Adrenal gland (tissue), 9 donors: ENCODE measurements at regions not wholly inside any gene's neighbourhood (a gene's known extent, or its start where the extent isn't known, plus 50 kb on each side); places are given as distances from the start of the nearest gene placed in this dataset.

ENCODE experiments used
- DNase-seq, 7 donors: peaks; one replicate each; pipeline ENCODE4 v3.0.0-alpha.2; 2019 to 2020
- H3K27ac ChIP-seq, 5 donors: fragments of 200-600 bp; sonication (generic) in 4 of 5; 1 replicate in 3 of 5; 2 replicates in 2 of 5; pipeline versions ENCODE4 v1.5.1 to v1.8.0; 2016 to 2020; ENCODE audit warnings: mild to moderate bottlenecking in 1 of 5
- H3K27me3 ChIP-seq: fragments of 200-600 bp; 2 replicates; pipeline ENCODE4 v1.8.0; 2021
- H3K36me3 ChIP-seq, 2 donors: fragments of 200-600 bp; replicated peaks in 1 of 2; 1 replicate in 1 of 2; 2 replicates in 1 of 2; pipeline versions ENCODE4 v1.5.1 to v1.8.0; 2018 to 2022
- H3K4me1 ChIP-seq, 2 donors: fragments of 200-600 bp; replicated peaks in 1 of 2; 1 replicate in 1 of 2; 2 replicates in 1 of 2; pipeline versions ENCODE4 v1.5.1 to v1.8.0; 2018 to 2021
- H3K4me3 ChIP-seq, 4 donors: fragments of 200-600 bp; sonication (generic) in 3 of 4; one replicate each; pipeline ENCODE4 v1.5.1; 2016 to 2018
- H3K9me3 ChIP-seq, 3 donors: fragments of 200-600 bp; sonication (generic) in 1 of 3; replicated peaks in 1 of 3; 1 replicate in 2 of 3; 2 replicates in 1 of 3; pipeline versions ENCODE4 v1.5.1 to v1.8.0; 2016 to 2021
- POLR2A ChIP-seq, 2 donors: fragments of 450-650 bp; IDR thresholded peaks; one replicate each; pipeline ENCODE4 v1.6.1; 2017; ENCODE audit warnings: antibody characterized with exemption in 2 of 2, mild to moderate bottlenecking in 2 of 2, moderate library complexity in 1 of 2
- WGBS, 4 donors: extraction: QIAGEN DNeasy Blood & Tissue Kit in 2 of 4; methylation state at CpG; one replicate each; pipeline versions ENCODE4 v1.1.5 to v1.1.7; 2013 to 2017; 5-methylcytosine and 5-hydroxymethylcytosine counted together
- intact Hi-C, 2 donors: fragments of 100-400 bp; cut with DNase I; formaldehyde crosslinking; loops; one replicate each; pipeline versions ENCODE4 v1.14.1 to v1.15.0; 2022 to 2023
- TF ChIP-seq, protein P1 (sequence below), 6 experiments: fragments of 450-650 bp in 4 of 6; fragments of 200-600 bp in 2 of 6; sonication (generic) in 1 of 6; IDR thresholded peaks; 1 replicate in 5 of 6; 2 replicates in 1 of 6; pipeline versions ENCODE4 v1.5.1 to v1.8.0; 2016 to 2021; ENCODE audit warnings: antibody characterized with exemption in 6 of 6, mild to moderate bottlenecking in 2 of 6, moderate library complexity in 1 of 6
- donor health status: healthy with polysubstance abuse.
- donor health status: Bipolar disorder and iron deficiency.
- donor health status: DM: yes; HTN: yes; CAD: no.
- donor health status: DM: no; HTN: no; CAD: no.
- donor health status: DM: no; HTN: no; CAD: no.

DNA sequence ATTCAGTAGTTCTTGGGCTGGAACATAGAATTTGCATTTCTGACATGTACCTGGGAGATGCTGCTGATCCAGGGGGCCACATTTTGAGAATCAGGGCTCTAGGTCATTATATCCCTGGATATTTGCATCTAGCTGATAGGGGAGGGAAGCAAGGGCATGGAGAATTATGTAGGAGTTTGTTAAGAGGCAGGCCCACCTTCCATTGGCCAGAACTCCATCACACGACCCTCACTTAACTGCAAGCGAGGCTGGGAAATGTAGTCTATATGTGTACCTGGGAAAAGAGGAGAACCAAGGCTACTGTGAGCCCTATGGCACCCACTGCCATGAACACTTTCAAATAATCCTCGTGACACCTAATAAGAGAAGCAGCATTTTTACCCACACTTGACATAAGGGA is 657.6 kb downstream of the MED13L start:
- intact Hi-C loops = no loop called here
- no peak overlapping the region for H3K27ac ChIP-seq
- H3K4me1 ChIP-seq = no peaks in the 10 kb centered on the region
- H3K9me3 ChIP-seq = no peaks in the 10 kb centered on the region
- no peaks in the 10 kb centered on the region for H3K27me3 ChIP-seq
- H3K4me3 ChIP-seq = no peak overlapping the region
- 53 to 77% (median 66%) methylated on average over 2 to 3 of the region's 3 CpGs for WGBS, 4 donors
- H3K36me3 ChIP-seq = no peaks in the 10 kb centered on the region
- TF ChIP-seq POLR2A (IDR thresholded peaks at IDR 0.05) = no peak
- TF ChIP-seq, protein P1, sequence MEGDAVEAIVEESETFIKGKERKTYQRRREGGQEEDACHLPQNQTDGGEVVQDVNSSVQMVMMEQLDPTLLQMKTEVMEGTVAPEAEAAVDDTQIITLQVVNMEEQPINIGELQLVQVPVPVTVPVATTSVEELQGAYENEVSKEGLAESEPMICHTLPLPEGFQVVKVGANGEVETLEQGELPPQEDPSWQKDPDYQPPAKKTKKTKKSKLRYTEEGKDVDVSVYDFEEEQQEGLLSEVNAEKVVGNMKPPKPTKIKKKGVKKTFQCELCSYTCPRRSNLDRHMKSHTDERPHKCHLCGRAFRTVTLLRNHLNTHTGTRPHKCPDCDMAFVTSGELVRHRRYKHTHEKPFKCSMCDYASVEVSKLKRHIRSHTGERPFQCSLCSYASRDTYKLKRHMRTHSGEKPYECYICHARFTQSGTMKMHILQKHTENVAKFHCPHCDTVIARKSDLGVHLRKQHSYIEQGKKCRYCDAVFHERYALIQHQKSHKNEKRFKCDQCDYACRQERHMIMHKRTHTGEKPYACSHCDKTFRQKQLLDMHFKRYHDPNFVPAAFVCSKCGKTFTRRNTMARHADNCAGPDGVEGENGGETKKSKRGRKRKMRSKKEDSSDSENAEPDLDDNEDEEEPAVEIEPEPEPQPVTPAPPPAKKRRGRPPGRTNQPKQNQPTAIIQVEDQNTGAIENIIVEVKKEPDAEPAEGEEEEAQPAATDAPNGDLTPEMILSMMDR (IDR thresholded peaks at IDR 0.05) = no peak
- DNase-seq = no peak

DNA sequence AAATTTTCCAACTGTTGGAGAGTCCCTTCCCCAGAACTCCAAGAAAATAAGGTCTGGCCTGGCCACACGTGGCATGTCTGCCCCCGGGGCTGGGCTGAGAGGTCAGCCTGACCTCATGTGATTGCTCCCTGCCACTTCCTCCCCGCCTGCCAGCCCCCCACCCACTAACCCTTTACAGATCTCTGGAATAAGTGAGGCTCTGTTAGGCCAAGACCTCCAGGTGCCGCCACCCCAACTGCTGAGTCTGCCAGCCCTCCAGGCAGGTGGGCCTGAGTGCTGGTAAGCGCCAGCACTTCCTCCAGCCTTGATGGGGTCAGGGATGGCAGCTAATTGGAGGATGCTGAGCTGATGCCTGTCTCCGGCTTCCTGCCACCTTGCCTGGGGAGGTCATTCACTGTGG is 658.4 kb downstream of the MED13L start:
- Histone ChIP-seq H3K27me3 (no peaks in the 10 kb centered on the region), H3K4me1 (no peaks in the 10 kb centered on the region), H3K36me3 (no peaks in the 10 kb centered on the region), H3K9me3 (no peaks in the 10 kb centered on the region), H3K27ac (no peak overlapping the region), H3K4me3 (no peak overlapping the region)
- 70 to 88% (median 72%) methylated on average over 2 to 6 of the region's 6 CpGs for WGBS, 4 donors
- DNase-seq = no peak
- intact Hi-C loops = no loop called here
- TF ChIP-seq, protein P1 (IDR thresholded peaks at IDR 0.05) = no peak
- TF ChIP-seq POLR2A (IDR thresholded peaks at IDR 0.05) = no peak

DNA sequence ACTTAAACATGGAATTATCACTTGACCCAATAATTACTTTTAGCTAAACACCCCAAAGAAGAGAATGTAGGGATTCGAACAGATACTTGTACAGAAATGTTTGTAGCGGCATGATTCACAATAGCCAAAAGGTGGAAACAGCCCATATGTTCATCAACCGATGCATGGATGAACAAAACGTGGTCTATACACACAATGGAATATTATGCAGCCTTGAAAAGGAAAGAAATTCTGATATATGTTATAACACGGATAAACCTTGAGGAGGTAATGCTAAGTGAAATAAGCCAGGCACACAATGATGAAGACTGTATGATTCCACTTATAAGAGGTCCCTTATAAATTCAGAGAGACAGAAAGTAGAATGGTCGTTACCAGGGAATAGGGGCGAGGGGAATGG is 659.4 kb downstream of the MED13L start:
- intact Hi-C loops = no loop called here

DNA sequence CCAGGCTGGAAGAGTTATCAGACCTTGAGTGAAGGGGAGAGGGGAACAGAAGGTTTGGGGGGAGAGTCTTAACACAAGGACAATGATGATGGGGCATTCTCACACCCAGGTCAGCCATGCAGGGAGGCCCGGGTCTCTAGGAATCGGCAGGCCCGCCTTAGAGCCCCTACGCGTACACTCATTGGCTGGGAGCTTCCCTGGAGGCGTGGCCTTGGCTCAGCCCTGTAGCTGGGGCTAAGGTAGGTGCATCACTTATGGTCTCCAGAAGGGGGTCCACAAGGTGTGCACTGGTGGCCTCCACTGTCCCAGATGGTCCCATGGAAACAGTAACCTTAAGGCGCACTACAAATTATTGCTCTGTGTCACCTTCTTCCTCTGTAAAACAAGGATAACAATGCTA is 660.1 kb downstream of the MED13L start:
- H3K27ac ChIP-seq = no peak overlapping the region
- H3K4me1 ChIP-seq = no peaks in the 10 kb centered on the region
- no peaks in the 10 kb centered on the region for H3K9me3 ChIP-seq
- H3K27me3 ChIP-seq = no peaks in the 10 kb centered on the region
- TF ChIP-seq, protein P1 (IDR thresholded peaks at IDR 0.05) = no peak
- TF ChIP-seq POLR2A (IDR thresholded peaks at IDR 0.05) = no peak
- no peaks in the 10 kb centered on the region for H3K36me3 ChIP-seq
- intact Hi-C loops = no loop called here
- no peak for DNase-seq
- H3K4me3 ChIP-seq = no peak overlapping the region
- WGBS, 4 donors = 91 to 95% (median 91%) methylated on average over 7 of the region's 7 CpGs

More for the DNA sequence above, 659.4 kb downstream of the MED13L start:
- WGBS, 4 donors = 91 to 96% (median 93%) methylated on average over 7 of the region's 7 CpGs
- Histone ChIP-seq H3K4me1 (no peaks in the 10 kb centered on the region), H3K4me3 (no peak overlapping the region), H3K9me3 (no peaks in the 10 kb centered on the region), H3K36me3 (no peaks in the 10 kb centered on the region), H3K27ac (no peak overlapping the region), H3K27me3 (no peaks in the 10 kb centered on the region)
- DNase-seq = no peak
- TF ChIP-seq, protein P1 (IDR thresholded peaks at IDR 0.05) = no peak
- TF ChIP-seq POLR2A (IDR thresholded peaks at IDR 0.05) = no peak
